ENCODE measurements at regions not wholly inside any gene's neighbourhood (a gene's known extent, or its start where the extent isn't known, plus 50 kb on each side); places are given as distances from the start of the nearest gene placed in this dataset.
"Not testable (repeated sequence)": the region's sequence is repeated elsewhere in the genome, so short reads cannot be mapped to it uniquely, and the experiment has no call there.

DNA sequence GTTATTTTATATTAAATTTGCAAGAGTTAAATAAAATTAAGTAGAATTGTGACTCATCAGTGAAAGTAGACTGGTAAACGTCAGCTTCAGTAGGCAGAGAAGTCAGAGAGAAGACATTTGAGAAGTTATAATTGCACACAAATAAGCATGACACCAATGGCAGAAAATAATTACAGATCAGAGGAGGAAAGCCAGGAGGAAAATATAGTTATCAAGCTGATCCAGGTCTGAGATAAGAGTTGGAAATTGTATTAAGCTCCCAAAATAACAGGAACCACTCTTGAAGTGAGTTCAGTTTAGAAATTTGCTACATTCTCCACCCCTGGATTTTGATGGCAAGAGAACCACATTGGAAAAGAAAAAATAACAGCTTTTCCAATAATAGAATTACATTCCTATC, 533.8 kb upstream of the CHORDC1 start:
- intact Hi-C loops (cut with DNase I) = no loop called here
- ATAC-seq = no peak

DNA sequence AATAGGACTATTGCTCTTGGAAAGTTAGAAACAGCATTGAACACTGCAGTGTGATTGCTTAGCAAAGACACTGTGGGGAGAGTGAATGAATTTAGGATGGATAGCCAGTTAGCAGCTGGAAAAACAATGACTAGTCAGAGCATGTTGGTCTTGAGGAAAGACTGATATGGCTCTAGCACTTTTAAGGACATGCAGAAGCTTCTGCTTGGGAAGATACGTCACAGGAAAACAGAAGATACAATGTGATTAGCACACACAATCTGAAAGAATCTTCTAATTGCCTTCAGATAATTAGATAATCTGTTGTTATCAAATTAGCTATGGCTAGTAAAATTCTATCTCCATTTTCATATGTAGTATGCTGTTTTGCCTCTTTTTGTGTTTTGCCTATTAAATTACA, 530.7 kb upstream of the CHORDC1 start:
- no peak for DNase-seq
- intact Hi-C loops (cut with DNase I) = no loop called here
- ATAC-seq = no peak

More for the DNA sequence above, 533.8 kb upstream of the CHORDC1 start:
- no peak for DNase-seq

DNA sequence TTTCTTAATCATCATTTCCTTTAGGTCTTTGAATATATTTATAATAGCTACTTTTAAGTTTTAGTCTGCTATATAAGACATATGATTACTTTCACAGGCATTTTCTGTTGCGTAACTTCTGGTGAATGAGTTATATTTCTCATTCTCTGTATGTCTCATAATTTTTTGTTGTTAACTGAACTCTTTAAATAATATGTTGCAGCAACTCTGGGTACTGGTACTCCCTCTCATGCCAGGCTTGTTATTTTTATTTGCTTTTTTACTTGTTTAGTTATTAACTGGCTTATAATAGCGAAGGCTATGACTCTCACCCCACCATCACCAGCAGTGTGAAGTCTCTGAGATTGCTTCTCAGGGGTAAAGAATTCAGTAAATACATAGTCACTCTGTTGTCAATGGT, 524.2 kb upstream of the CHORDC1 start:
- no peak for DNase-seq
- intact Hi-C loops (cut with DNase I) = no loop called here
- no peak for ATAC-seq

DNA sequence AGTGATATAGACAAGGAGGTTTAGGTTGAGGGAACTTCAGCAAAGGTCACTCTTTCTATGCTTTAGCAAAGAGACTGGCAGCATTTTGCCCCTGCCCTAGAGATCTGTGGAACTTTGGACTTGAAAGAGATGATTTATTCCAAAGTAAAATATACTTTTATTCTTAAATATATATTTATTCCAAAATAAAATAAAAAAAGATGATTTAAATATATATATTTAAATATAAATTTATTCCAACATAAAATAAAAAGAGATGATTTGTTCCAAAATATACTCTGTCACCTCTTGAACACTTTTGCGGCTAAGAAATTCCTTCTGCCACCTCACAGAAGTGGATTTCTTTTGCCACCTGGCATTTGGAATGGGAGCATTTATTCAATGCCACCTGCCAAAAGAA, 521.3 kb upstream of the CHORDC1 start:
- ATAC-seq (no peak), DNase-seq (no peak)
- intact Hi-C loops (cut with DNase I) = no loop called here

DNA sequence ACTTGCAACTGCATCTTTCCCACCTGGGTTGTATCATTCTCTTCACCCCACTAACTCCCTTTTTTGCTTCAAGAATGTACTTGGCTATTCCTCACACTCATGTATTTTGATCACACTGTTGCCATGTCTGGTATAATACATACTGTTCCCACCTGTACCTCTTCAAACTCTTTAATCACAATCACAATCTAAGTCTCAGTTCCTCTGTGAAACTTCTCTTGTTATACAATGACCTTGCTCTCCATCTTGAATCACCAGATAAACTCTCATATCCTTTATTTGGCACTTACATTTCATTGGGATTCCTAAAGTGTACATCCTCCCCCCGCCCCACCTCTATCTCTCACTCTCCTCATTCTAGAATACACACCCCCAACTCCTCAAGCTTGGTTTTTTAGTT, 516.0 kb upstream of the CHORDC1 start:
- DNase-seq = no peak
- intact Hi-C loops (cut with DNase I) = no loop called here

DNA sequence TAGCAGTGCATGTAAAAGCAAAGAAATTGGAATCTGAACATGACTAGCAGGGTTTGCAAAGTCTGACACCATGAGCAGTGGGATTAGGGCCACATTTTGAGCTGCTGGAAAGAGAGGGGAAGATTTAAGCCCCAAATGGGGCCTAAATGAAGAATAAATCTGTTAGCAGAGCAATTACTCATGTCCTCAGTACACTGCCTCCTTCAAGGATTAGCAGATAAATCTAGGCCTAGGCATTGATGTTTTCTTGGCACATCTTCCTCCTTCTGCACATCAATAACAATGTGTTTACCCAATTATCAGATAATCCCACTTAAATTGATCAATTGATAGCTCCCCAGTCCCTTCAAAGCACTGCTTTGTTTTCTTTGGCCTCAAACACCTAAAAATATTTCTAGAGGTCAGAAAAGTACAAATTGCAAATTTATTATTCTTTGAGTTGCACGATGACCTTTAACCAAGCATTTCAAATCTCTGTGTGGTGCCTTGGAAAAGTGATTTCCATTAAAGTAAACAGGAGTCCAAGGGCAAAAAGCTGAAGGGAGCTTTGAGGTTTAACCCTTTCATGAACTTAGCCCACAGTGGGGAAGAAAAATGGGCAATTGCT, 514.7 kb upstream of the CHORDC1 start:
- intact Hi-C loops (cut with DNase I) = no loop called here
- DNase-seq (no peak), ATAC-seq (no peak)

More for the DNA sequence above, 516.0 kb upstream of the CHORDC1 start:
- ATAC-seq = no peak

DNA sequence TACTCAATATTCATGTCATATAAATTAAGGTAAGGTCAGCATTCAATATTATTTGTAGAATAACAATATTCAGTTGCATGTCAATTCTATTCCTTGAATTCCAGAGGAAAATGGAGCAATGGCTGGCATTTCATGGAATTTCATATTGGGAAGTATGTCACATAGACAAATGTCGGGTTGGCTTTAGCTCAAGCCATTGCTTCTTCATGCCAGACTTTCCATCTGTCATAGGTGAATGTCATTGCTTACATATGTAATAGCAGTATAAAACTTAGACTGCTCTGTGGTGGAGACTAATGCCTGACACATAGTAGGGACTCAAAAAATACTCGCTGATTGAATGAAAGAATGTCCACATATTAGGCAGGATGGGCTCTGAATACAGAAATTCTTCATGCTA, 509.6 kb upstream of the CHORDC1 start:
- ATAC-seq (no peak), DNase-seq (no peak)
- intact Hi-C loops (cut with DNase I) = no loop called here

DNA sequence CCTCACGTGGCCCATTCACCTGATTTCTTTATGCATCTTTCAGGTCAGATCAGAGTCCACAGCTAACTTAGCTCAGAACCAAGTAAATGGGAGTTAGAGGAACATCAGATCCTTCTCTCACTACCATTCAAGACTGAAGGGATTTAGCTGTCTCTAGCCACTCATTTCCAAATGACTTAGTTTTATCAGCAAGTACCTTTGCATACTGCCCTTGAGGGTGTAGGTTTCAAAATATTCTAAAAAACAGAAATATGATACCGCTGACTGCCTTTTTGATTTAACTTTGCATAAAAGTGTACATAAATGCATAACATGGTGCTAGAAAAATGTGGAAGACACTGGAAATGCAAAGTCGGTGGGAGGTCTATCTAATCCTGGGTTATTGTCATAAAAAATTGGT, 500.6 kb upstream of the CHORDC1 start:
- no peak for DNase-seq
- intact Hi-C loops (cut with DNase I) = no loop called here
- no peak for ATAC-seq

DNA sequence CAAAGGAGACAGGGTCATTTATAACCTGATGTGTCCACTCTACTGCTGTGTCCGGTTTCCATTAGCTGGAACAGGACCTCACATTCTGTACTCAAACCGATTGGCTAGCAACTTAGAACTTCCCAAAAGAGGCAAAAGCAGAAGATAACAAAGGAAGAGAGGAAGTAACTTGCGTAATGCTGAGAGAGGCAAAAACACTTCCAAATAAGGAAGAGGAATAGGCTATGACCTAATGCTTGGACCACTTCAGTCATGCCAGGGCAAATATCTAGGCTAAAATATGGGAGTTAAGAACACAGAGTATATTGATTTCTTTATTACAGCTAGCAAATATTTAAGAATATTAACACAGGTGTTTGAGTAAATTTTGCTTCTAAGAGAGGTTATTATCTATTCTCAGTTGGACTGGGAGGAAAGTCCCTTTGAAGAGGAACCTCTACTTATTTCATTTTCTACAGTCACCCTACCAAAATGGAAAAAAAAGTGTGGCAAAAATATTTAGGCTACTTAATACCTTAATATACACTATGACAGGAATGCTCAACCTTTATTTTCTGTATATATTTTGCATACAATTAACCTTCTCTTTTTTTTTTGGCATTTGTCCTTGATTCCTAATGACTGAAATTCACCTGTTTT, 499.8 kb upstream of the CHORDC1 start:
- intact Hi-C loops (cut with DNase I) = no loop called here
- DNase-seq (no peak), ATAC-seq (no peak)

DNA sequence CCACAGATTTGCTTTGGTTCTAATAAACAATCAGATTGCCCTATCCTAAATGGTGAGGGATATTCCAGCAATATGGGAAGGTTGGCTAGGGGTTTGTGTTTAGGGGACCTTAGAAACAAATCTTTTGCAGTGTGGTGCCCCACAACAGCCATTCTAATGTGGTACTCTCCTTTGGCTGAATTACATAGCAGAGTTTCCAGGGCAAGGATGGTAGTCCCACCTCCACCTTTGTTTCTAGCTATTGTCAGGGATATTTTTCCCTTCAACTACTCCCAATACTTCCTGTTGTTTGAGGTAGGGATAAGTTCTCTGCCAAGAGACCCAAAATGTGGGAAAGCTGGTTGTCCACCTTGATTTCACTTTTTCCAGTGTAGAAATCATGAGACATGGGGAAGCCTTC, 494.7 kb upstream of the CHORDC1 start:
- intact Hi-C loops (cut with DNase I) = no loop called here
- DNase-seq = no peak
- ATAC-seq = no peak

DNA sequence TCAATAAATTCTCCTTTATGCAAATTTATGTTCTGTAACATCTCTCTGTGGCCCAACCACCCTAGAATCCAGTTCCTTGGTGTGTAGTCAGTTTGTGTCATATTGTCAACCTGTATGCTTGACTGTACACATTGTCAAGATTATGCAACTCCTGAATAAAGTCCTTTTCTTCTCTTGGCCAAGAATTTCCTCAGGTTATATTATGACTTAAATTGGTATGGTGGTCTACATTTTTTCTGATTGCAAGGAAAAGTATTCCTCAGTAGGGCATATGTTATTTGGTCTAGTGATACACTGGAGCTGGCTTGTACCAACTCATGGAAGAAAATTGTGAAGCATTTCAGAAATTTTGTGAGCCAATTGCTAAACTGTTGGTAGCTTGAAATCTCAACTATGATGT, 482.8 kb upstream of the CHORDC1 start:
- intact Hi-C loops (cut with DNase I) = no loop called here
- DNase-seq (no peak), ATAC-seq (no peak)

DNA sequence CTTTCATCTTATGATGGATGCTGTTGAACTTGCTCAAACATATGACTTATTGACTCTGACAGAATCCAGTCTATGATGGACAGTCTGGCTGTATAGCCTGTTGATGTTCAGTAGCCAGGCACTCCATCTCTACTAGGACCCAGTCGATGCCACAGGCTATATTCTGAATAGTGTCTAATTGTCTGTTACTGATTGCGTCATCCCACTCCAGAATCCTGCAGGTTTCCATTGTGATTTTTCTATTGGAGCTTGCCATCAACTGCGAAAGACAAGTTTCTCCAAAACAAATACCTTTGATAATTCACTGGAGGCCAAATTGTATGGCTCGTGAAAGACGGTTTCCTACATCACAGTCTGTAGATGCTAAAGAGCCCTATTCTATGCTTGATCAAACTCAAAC, 481.7 kb upstream of the CHORDC1 start:
- ATAC-seq = no peak
- intact Hi-C loops (cut with DNase I) = no loop called here
- DNase-seq = no peak

DNA sequence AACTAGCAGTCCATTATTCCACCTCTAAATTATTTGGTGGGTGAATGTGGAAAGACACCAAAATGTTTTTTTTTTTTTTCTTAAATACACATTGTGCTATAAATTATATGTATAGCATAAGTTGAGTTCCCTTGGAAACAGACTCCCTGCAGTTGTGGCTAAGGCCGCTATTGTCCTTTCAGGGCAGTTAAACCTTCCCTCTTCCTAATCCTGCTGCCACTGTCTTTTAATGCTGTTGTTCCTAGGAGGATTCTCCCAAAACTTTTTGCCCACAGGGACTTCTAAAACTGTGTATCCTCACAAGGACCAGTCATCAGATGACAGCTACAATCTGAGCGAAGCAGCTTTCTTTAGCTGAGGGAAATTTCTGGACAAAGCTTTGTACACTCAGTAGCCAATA, 478.9 kb upstream of the CHORDC1 start:
- DNase-seq (no peak), ATAC-seq (no peak)
- intact Hi-C loops (cut with DNase I) = no loop called here

DNA sequence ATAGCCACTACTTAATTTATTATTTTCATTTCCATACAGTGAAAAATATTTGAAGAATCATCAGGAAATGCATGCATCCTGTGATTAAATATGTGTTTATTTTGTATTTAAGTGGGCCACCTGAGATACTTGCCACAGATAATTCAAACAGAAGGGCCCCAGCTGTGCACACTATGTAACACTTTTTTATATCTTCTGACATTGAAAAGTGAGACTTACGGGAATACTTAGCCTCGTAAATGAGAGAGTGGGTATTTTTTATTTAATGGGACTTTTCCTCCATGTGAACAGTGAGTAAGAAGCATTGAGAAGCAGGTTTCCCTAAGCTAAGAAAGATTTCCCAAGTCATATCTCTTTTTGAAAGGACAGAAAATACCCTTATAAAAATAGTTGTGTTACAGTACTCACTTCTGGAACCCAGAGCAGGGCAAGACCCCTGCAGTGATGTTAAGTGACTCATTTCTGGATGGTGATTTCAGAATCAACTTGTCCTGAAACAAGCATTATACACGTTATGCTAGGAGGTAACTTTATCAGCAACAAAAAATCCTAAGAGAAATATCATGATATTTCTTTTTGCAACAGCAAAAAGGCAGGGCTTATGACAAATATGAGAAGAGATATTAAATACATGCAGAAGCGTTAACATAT, 478.1 kb upstream of the CHORDC1 start:
- ATAC-seq = no peak
- intact Hi-C loops (cut with DNase I) = no loop called here

DNA sequence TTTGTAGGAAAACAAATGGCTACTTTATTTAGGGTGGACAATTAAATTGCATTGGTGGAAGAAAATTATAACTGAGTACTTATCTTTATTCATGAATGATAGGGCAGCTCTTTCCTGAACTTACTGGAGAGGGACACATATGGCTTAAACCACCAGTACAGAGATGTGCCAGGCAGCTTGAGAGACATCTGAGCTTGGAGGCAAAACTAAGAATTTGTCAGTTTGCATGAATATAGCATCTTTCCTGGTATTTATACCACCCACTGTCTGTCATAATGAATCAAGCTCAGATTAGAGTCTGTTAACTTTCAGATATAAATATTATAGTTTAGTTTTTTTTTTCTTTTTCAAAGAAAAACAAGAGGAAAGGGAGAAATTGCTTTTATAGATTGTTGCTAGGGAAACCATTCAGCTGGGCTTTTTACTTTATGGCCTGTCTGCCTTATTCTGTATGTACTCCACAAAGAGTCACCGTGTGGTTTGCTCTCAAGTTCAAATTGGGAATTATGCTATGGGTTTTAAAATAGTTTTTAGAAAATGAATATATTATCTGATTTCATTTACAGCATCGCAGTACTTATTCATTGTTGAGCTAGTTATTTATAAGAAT, 477.0 kb upstream of the CHORDC1 start:
- ATAC-seq (no peak), DNase-seq (no peak)
- intact Hi-C loops (cut with DNase I) = no loop called here

More for the DNA sequence above, 478.1 kb upstream of the CHORDC1 start:
- no peak for DNase-seq

DNA sequence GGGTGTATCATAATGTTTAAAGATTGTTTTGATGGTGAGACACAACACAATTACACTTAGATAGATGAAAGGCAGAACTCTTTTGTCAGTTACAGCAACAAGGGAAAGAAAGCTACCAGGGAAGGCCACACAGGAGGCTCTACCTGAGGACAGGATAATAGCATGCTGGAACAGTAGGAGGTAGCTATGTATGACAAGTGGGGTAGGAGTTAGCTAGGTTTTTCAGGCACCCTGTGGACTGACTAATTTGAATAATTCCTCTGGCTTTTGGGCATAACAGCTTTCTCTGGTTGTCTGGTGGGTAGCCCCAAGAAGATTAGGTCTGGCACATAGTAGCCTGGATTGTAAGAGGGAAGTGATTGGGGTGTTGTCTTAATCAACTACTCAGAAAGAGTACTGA, 475.4 kb upstream of the CHORDC1 start:
- intact Hi-C loops (cut with DNase I) = no loop called here
- no peak for ATAC-seq
- DNase-seq = no peak

DNA sequence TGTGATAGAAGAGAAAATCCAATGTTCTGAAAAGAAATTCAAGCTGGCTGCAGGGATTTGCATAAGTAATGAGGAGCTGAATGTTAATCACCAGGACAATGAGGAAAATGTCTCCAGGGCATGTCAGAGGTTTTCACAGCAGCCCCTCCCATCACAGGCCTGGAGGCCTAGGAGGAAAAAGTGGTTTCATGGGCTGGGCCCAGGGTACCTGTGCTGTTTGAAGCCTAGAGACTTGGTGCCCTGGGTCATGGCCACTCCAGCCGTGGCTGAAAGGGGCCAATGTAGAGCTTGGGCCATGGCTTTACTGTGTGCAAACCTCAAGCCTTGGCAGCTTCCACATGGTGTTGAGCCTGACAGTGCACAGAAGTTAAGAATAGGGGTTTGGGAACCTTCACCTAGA, 452.6 kb upstream of the CHORDC1 start:
- intact Hi-C loops (cut with DNase I); ATAC-seq; DNase-seq: not testable (repeated sequence)

DNA sequence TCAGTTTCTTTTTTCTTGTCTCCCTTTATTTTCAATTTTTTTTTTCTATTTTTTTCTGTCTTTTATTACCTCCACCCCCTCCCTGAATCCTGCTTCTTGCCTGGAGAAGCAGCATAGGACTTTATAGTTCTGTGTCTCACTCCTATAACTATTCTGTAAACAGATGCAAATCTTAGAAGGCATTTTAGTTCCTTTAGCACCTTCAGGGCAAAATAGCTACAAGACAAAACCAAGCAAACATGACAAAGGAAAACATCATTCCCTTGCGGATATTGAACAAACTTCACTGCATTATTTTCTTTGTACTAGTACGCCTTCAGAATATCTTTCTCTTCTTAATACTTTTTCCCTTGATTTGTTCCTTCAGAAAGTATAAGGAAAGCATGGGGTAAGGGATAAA, 446.2 kb upstream of the CHORDC1 start:
- intact Hi-C loops (cut with DNase I) = no loop called here
- no peak for DNase-seq
- no peak for ATAC-seq

DNA sequence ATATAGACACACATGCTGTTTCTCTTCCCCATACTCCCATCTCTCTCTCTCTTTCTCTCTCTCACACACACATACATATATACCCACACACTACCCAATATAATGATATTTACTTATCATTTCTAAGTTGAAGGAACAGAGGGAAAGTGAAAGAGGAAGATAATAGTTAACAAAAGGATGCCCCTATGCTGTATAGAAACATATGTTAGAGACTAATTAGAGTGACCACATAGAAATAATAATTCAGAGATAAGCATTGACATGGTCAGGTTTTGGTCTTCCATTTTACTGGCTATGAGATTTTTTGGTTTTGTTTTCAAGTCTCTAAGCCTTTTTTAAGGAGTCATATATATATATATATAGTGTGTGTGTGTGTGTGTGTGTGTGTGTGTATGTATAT, 445.7 kb upstream of the CHORDC1 start:
- DNase-seq = no peak
- ATAC-seq = no peak
- intact Hi-C loops (cut with DNase I) = no loop called here

DNA sequence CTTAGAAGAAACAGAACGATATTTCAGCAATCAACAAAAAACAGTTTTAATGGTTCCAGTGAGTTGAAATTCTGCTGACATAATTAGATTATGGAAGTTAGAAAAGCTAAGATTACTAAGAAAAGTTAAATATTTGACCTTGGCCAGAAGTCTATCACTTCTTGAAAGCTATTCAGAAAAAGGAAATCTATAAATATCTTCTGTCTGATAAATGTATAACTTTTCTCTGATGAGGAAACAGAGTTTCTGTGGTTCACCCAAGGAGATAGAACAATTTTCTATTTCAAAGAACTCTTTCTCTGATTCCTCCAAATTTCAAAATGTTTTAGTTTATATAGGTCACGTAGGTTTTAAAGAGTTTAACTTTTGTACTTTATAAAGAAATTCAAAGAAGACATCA, 438.4 kb upstream of the CHORDC1 start:
- DNase-seq = no peak

DNA sequence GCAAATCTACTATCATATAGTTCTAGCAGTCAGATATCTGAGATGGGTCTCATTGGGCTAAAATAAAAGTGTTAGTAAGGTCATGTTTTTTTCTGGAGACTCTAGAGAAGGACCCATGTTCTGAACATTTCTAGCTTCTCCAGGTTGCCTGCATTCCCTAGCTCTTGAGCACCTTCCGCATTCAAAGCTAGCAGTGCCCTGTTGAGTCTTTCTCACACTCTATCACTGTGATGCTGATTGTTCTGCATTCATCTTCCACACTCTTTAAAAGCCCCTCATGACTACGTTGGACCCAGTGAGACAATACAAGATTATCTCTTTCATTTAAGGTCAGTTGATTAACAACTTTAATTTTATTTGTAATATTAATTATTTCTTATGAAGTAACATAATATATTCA, 433.3 kb upstream of the CHORDC1 start:
- DNase-seq (no peak), ATAC-seq (no peak)
- intact Hi-C loops (cut with DNase I) = no loop called here

More for the DNA sequence above, 438.4 kb upstream of the CHORDC1 start:
- intact Hi-C loops (cut with DNase I) = no loop called here
- no peak for ATAC-seq

Measured in left cardiac atrium (tissue), 4 donors.